ENCODE measurements at regions not wholly inside any gene's neighbourhood (a gene's known extent, or its start where the extent isn't known, plus 50 kb on each side); places are given as distances from the start of the nearest gene placed in this dataset.

DNA sequence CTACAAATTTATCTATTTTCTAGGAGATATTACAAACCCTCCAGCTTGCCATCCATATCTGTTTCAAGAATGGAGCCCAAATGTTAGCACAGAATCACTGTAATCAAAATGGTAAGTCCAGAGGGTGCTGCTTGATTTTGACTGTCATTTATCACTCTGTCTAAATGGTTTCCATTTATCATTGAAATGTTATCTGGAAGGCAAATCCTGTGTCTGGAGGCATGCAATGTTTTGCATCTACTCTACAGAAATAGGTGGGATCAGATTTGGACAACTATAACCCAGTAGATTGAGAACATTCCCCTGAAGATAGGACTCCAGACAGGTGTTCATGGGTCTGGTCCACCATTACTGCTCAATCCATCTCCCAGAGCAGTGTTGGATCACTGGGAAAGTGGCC lies 128.7 kb downstream of the MAIP1 start:
- Mint-ChIP-seq H3K4me3 (no peak overlapping the region), H3K9me3 (no peaks in the 10 kb centered on the region), H3K4me1 (peaks cover 40% of the 10 kb centered on the region), H3K36me3 (ENCODE audit: low read depth) (no peaks in the 10 kb centered on the region), H3K27me3 (ENCODE audit: low read depth) (no peaks in the 10 kb centered on the region), H3K27ac (peak overlapping the region in 1 of 3 experiments; percentile 22)
- TF ChIP-seq, protein P1, sequence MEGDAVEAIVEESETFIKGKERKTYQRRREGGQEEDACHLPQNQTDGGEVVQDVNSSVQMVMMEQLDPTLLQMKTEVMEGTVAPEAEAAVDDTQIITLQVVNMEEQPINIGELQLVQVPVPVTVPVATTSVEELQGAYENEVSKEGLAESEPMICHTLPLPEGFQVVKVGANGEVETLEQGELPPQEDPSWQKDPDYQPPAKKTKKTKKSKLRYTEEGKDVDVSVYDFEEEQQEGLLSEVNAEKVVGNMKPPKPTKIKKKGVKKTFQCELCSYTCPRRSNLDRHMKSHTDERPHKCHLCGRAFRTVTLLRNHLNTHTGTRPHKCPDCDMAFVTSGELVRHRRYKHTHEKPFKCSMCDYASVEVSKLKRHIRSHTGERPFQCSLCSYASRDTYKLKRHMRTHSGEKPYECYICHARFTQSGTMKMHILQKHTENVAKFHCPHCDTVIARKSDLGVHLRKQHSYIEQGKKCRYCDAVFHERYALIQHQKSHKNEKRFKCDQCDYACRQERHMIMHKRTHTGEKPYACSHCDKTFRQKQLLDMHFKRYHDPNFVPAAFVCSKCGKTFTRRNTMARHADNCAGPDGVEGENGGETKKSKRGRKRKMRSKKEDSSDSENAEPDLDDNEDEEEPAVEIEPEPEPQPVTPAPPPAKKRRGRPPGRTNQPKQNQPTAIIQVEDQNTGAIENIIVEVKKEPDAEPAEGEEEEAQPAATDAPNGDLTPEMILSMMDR (IDR thresholded peaks at IDR 0.05; ENCODE audit: unreplicated experiment in 3 of 3), result no peak

DNA sequence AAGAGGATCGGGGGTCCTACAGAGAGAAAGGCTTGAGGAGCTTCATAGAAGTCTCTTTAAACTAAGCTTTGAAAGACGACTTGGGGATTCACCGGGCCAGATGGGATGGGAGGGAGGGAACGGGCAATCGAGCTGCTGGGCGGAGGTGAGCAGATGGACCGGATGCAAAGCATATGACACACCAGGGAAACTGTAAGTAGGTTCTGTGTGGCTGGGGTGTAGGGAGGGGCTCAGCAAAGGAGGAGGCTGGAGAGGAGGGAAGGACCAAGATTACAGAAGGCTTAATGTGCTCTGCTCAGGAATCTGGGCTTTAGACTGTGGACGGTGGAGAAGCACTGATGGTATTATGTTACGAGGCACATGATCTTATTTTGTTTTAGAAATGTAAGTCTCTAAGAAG lies 131.5 kb downstream of the MAIP1 start:
- H3K9me3 Mint-ChIP-seq, result no peaks in the 10 kb centered on the region
- peak overlapping the region in 1 of 3 experiments; percentile 10 for H3K27ac Mint-ChIP-seq
- TF ChIP-seq, protein P1 (IDR thresholded peaks at IDR 0.05; ENCODE audit: unreplicated experiment in 3 of 3), result no peak
- no peaks in the 10 kb centered on the region for H3K36me3 Mint-ChIP-seq (ENCODE audit: low read depth)
- H3K4me1 Mint-ChIP-seq, result peaks cover 38% of the 10 kb centered on the region
- no peaks in the 10 kb centered on the region for H3K27me3 Mint-ChIP-seq (ENCODE audit: low read depth)
- no peak overlapping the region for H3K4me3 Mint-ChIP-seq

DNA sequence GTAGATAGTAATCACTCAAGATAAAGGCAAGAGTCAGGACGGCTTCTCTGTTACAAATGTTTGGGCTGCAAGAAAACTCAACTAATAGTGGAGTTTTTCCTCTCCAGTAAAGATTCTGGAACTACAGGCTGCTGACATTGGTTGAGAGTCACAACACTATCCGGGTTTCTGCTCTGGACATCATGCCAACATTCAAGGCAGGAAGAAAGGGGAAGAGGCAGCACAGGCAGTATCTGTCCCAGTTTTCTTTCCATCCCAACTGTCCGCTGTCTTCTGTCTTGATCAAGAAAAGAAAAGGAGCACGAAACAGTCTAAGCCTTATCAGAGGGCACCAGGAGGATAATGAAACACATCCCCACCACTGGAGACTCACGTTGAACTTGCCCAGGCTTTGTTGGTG lies 132.1 kb downstream of the MAIP1 start:
- no peak overlapping the region for H3K4me3 Mint-ChIP-seq
- TF ChIP-seq, protein P1 (IDR thresholded peaks at IDR 0.05; ENCODE audit: unreplicated experiment in 3 of 3), result no peak
- H3K27ac Mint-ChIP-seq, result peak overlapping the region in 1 of 3 experiments; percentile 10
- H3K36me3 Mint-ChIP-seq (ENCODE audit: low read depth), result no peaks in the 10 kb centered on the region
- H3K27me3 Mint-ChIP-seq (ENCODE audit: low read depth), result no peaks in the 10 kb centered on the region
- peaks cover 33% of the 10 kb centered on the region for H3K4me1 Mint-ChIP-seq
- no peaks in the 10 kb centered on the region for H3K9me3 Mint-ChIP-seq

DNA sequence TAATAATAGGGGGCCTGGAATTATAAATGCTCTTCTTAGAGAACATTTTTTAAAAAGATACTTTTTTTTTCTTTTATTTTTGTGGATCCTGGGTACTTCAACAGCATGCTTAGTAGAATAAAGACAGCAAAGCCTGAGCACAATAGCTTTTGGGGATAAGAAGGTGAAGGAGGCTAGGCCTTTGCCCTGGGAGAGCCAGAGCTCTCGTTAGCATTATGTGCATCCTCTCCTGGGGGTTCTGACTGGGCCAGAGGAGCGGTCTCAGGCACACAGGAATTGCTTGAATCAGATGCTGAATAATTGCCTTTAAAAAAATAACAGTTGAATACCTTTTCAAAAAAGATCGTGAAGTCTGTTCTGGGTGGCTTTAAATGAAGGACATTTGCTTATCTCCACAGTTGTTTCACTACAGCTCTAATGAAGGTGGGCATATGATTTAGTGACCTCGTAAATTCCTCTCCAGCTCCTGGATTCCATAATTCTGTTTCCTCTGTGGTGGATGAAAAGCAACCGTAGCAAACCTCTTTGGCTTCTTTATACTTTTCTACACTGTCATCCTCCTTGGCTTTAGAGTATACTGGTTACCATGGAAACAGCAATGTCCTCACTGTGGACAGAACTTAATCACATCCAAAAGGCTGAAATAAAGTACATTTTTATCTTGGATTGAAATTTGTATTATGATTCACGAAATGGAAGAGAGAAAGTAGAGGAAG lies 133.8 kb downstream of the MAIP1 start:
- Mint-ChIP-seq H3K27me3 (ENCODE audit: low read depth) (no peaks in the 10 kb centered on the region), H3K36me3 (ENCODE audit: low read depth) (no peaks in the 10 kb centered on the region), H3K4me1 (peaks cover 27% of the 10 kb centered on the region), H3K4me3 (no peak overlapping the region), H3K27ac (peak overlapping the region in 2 of 3 experiments; percentile 28 to 30), H3K9me3 (no peaks in the 10 kb centered on the region)
- TF ChIP-seq, protein P1 (IDR thresholded peaks at IDR 0.05; ENCODE audit: unreplicated experiment in 3 of 3), result no peak

DNA sequence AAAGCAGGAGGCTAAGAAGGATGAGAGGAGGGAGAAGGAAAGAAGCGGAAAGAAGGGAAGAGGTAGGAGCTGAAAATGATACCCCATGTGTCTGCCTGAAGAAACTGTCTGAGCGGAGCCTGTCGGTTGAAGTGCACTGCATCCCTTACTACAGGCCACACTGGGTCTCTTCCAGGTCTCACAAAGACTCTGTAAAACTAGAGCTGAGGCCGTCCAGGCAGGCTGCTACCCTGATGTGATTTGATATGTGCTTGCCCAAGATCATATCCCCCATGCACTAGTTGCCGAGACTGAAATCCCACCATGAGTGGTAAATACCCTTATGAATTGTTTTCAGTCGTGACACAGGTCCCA lies 134.4 kb downstream of the MAIP1 start:
- peaks cover 30% of the 10 kb centered on the region for H3K4me1 Mint-ChIP-seq
- TF ChIP-seq, protein P1 (IDR thresholded peaks at IDR 0.05; ENCODE audit: unreplicated experiment in 3 of 3), result no peak
- no peak overlapping the region for H3K4me3 Mint-ChIP-seq
- no peaks in the 10 kb centered on the region for H3K36me3 Mint-ChIP-seq (ENCODE audit: low read depth)
- no peaks in the 10 kb centered on the region for H3K9me3 Mint-ChIP-seq
- H3K27me3 Mint-ChIP-seq (ENCODE audit: low read depth), result no peaks in the 10 kb centered on the region
- H3K27ac Mint-ChIP-seq, result peak overlapping the region in 2 of 3 experiments; percentile 28 to 30

DNA sequence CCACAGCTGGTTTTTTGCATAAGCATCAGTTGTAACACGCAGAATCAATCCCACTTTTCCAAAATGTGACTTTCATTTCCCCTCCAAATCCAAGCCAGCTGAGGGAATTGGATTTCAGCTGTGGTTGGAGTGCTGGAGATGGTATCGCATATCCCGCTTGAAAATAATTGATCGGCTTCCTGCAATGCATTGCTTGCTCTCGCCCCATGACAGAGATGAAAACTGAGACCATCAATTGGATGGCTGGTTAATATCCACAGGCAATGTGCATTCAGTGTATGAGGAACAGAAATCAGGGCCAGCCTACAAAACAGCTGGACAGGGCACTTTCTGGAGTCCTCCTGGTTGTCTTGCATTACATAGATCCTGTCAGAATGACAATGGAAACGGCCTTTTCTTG lies 135.3 kb downstream of the MAIP1 start:
- Mint-ChIP-seq H3K36me3 (ENCODE audit: low read depth) (no peaks in the 10 kb centered on the region), H3K27ac (peak overlapping the region in 1 of 3 experiments; percentile 43), H3K4me3 (no peak overlapping the region), H3K9me3 (no peaks in the 10 kb centered on the region), H3K4me1 (peaks cover 35% of the 10 kb centered on the region), H3K27me3 (ENCODE audit: low read depth) (no peaks in the 10 kb centered on the region)
- TF ChIP-seq, protein P1 (IDR thresholded peaks at IDR 0.05; ENCODE audit: unreplicated experiment in 3 of 3), result no peak

All from nephron (organoid).